ENCODE measurements at regions not wholly inside any gene's neighbourhood (a gene's known extent, or its start where the extent isn't known, plus 50 kb on each side); places are given as distances from the start of the nearest gene placed in this dataset.

DNA sequence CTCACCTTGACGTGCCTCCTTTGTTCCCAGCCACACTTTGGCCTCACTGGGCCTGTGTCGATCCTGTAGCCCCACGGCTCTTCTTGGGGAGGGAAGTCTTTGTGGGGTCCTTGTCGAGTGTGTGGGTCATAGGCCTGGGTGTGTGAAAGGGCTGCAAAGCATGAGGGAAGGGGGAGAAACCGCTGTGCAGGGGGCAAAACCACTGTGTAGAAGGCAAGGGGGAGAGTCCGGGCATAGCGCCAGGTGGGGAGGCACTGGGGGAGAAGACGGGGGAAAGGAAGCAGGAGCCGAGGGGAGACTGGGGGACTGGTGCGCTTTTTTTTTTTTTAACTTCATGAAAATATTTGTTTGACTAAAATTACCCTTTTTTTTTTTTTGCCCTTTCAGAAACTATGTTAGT lies 65.1 kb upstream of the RASD2 start:
- peaks cover 2% of the 10 kb centered on the region for H3K27me3 ChIP-seq (ENCODE audit: control insufficient read depth, insufficient read depth, low read length)
- no peak for DNase-seq (ENCODE audit: low read depth)
- no peaks in the 10 kb centered on the region for H3K36me3 ChIP-seq (ENCODE audit: control insufficient read depth, insufficient read depth, low read length)
- no peak overlapping the region for H3K4me3 ChIP-seq (ENCODE audit: low read depth, low read length)
- TF ChIP-seq, protein P1, sequence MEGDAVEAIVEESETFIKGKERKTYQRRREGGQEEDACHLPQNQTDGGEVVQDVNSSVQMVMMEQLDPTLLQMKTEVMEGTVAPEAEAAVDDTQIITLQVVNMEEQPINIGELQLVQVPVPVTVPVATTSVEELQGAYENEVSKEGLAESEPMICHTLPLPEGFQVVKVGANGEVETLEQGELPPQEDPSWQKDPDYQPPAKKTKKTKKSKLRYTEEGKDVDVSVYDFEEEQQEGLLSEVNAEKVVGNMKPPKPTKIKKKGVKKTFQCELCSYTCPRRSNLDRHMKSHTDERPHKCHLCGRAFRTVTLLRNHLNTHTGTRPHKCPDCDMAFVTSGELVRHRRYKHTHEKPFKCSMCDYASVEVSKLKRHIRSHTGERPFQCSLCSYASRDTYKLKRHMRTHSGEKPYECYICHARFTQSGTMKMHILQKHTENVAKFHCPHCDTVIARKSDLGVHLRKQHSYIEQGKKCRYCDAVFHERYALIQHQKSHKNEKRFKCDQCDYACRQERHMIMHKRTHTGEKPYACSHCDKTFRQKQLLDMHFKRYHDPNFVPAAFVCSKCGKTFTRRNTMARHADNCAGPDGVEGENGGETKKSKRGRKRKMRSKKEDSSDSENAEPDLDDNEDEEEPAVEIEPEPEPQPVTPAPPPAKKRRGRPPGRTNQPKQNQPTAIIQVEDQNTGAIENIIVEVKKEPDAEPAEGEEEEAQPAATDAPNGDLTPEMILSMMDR (IDR thresholded peaks at IDR 0.05; ENCODE audit: insufficient read depth, low read length, poor library complexity, severe bottlenecking) = no peak

GRCh38 chr22:35476341-35476740 lies 64.3 kb upstream of the RASD2 start:
- Histone ChIP-seq H3K36me3 (ENCODE audit: control insufficient read depth, insufficient read depth, low read length) (no peaks in the 10 kb centered on the region), H3K4me3 (ENCODE audit: low read depth, low read length) (no peak overlapping the region), H3K27me3 (ENCODE audit: control insufficient read depth, insufficient read depth, low read length) (peaks cover 2% of the 10 kb centered on the region)
- TF ChIP-seq, protein P1 (IDR thresholded peaks at IDR 0.05; ENCODE audit: insufficient read depth, low read length, poor library complexity, severe bottlenecking) = no peak
- peak; percentile 37 for DNase-seq (ENCODE audit: low read depth)

DNA sequence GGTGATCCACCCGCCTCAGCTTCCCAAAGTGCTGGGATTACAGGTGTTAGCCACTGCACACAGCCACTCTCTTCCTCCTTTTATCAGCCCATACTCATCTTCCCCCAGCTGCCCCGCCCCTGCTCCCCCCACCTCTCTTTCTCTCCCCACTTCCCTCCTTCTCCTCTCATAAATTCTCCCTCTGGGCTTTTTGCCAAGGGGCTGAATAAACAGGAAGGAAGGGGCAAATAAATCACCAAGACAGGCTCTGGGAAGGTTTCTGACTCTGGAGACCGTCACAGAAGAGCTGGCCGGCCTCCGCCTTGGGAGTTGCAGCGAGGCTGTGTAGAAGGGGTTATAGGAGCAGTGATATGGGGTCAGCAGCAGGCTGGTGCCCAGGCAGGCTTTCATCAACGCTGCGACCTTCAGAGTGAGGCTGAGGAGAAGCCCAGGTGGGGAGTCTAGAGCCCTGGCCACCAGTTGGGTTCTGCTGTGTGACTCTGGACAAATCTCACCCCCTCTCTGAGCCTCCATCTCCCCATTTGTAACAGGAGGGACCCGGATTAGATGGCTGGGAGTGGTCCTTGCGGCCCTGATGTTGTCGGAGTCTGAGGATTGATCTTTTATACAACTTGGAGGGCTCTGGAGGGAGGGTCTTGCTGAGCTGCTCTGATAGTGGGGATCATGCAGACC lies 62.6 kb upstream of the RASD2 start:
- peak; percentile 71 for DNase-seq (ENCODE audit: low read depth)
- TF ChIP-seq, protein P1 (IDR thresholded peaks at IDR 0.05; ENCODE audit: insufficient read depth, low read length, poor library complexity, severe bottlenecking) = no peak

GRCh38 chr22:35478633-35479107 lies 62.0 kb upstream of the RASD2 start:
- Histone ChIP-seq H3K4me3 (ENCODE audit: low read depth, low read length) (no peak overlapping the region), H3K36me3 (ENCODE audit: control insufficient read depth, insufficient read depth, low read length) (no peaks in the 10 kb centered on the region), H3K27me3 (ENCODE audit: control insufficient read depth, insufficient read depth, low read length) (peaks cover 7% of the 10 kb centered on the region)
- no peak for DNase-seq (ENCODE audit: low read depth)
- TF ChIP-seq, protein P1 (IDR thresholded peaks at IDR 0.05; ENCODE audit: insufficient read depth, low read length, poor library complexity, severe bottlenecking) = no peak

More for the DNA sequence above, 62.6 kb upstream of the RASD2 start:
- Histone ChIP-seq H3K4me3 (ENCODE audit: low read depth, low read length) (no peak overlapping the region), H3K27me3 (ENCODE audit: control insufficient read depth, insufficient read depth, low read length) (peaks cover 5% of the 10 kb centered on the region), H3K36me3 (ENCODE audit: control insufficient read depth, insufficient read depth, low read length) (no peaks in the 10 kb centered on the region)

DNA sequence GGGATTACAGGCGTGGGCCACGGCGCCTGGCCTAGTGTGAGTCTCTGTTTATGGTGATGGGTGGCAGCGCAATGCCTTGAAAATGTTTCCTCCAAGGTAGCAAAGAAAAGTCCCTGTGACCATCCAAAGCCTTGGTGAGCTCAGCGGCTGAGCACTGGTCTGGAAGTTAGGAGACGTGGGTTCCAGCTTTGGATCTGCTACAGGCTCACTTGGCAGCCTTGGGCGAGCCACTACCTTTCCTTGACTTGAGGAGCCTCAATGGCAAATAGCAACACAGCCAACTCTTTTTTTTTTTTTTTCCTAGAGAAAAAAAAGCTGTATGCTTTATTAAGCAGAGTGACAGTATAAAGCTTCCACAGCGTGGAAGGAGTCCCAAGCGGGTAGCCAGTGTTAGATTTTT lies 61.3 kb upstream of the RASD2 start:
- DNase-seq (ENCODE audit: low read depth) = no peak
- H3K4me3 ChIP-seq (ENCODE audit: low read depth, low read length) = no peak overlapping the region

More for the DNA sequence above, 61.3 kb upstream of the RASD2 start:
- Histone ChIP-seq H3K36me3 (ENCODE audit: control insufficient read depth, insufficient read depth, low read length) (no peaks in the 10 kb centered on the region), H3K27me3 (ENCODE audit: control insufficient read depth, insufficient read depth, low read length) (peaks cover 7% of the 10 kb centered on the region)
- TF ChIP-seq, protein P1 (IDR thresholded peaks at IDR 0.05; ENCODE audit: insufficient read depth, low read length, poor library complexity, severe bottlenecking) = no peak

All from kidney epithelial cell (primary cell).